ENCODE measurements at regions not wholly inside any gene's neighbourhood (a gene's known extent, or its start where the extent isn't known, plus 50 kb on each side); places are given as distances from the start of the nearest gene placed in this dataset.
"Not testable (repeated sequence)": the region's sequence is repeated elsewhere in the genome, so short reads cannot be mapped to it uniquely, and the experiment has no call there.

DNA sequence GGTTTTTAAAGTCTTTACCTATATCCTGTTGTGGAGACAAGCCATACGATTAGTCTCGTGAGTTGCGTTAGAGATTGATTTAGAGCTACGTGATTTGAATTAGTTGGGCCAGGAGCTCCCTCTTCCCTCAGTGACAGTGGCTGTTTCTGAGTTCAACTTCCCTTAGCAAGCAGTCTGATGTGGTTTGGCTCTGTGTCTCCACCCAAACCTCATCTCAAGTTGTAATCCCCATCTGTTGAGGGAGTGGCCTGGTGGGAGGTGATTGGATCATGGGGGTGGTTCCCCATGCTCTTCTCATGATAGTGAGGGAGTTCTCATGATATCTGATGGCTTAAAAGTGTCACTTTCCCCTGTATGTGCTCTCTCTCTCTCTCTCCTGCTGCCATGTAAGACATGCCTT is 192.9 kb upstream of the PTGFR start:
- no peak for DNase-seq

DNA sequence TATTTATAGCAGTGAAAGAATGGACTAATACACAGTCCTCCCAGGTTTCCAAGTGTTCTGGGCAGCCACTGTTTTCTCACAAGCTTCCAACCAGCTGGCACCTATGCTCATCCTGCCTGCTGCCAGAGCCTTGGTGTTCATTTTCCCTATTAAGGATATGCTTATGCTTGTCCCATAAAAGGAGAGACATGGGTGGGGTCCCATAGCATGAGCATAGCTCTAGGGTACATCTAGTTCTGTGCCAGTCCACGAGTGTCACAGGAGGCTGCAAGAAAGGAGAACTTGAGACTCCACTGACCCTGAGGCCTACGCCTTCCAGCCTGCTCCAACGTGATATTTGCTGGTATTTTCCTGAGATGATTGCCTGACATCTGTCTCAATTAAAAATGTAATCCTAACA is 192.4 kb upstream of the PTGFR start:
- no peak for DNase-seq

DNA sequence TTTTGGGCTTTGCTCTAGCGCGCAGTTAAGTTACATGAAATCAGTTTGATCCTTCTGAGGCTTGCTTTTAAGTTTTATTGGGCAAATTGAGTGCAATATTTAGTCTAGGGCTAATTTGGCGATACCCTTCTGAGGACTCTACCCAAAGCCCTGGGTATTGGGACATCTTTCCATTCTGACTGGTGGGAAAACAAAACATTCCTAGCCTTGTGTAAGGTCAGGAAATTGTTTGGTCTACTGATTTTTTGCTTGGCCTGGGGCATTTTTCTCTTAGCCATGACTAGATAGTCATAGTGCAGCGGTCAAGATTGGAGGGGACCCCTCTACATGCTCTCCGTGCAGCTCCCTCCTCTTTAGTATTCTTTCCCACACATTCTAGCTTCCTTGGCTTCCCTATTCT is 189.6 kb upstream of the PTGFR start:
- no peak for DNase-seq

DNA sequence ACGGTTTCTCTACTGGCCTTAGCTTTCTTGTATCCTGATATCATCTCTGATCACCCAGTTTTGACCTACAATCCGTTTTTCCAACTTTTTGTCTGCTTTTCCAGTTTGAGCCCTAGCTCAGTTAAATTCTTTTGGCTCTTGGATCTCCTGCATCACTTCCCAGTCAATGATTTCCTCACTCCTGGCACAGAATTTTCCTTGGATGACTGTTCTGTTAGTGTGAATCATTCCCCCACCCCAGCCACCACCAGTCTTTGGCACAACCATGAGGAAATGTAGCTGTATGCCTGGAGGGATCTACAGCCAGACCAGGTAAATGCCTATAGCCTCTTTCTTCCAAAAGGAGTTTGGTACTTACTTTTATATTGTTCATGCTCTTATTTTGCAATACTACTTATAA is 187.2 kb upstream of the PTGFR start:
- DNase-seq: no peak

DNA sequence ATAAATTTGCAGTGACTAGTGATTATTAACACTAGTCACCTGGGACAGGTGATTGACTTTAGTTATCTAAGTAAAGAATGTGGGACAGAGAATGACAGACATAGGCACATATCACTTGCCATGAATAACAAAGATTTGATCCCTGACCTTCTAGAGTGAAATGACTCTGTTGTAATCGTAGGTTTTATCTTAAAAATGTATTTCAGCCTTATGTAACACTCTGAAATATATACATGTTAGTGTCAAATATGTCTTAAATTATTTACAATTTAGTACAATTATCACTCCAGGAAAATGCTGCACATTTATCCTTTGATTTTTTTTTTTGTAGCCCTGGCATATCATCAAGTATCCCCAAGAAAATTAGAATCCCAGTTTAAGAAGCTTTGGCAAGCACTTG is 186.4 kb upstream of the PTGFR start:
- no peak for DNase-seq

DNA sequence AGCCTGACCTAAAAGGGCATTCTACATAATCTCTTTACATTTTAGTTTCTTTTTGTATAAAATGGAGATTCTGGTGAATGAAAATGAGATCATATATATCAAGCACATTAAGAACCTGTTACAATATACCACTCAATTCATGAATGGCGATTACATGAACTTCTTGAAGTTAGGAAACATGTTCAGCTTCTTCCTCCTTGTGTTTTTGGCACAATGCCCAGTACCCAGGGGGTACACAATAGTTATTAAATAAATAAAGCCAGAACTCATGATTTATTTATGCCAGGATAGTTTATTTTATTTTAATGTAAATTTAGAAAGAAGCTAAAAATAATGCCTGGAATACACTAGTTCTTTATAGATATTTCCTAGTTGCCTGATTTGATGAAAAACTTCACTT is 186.0 kb upstream of the PTGFR start:
- no peak for DNase-seq

DNA sequence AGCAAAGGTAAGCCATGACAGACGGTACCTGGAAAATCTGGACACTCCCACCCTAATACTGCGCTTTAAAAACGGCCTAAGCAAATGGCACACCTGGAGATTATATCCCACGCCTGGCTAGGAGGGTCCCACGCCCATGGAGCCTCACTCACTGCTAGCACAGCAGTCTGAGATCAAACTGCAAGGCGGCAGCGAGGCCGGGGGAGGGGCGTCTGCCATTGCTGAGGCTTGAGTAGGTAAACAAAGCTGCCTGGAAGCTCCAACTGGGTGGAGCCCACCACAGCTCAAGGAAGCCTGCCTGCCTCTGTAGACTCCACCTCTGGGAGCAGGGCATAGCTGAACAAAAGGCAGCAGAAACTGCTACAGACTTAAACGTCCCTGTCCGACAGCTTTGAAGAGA is 180.5 kb upstream of the PTGFR start:
- not testable (repeated sequence) for DNase-seq

DNA sequence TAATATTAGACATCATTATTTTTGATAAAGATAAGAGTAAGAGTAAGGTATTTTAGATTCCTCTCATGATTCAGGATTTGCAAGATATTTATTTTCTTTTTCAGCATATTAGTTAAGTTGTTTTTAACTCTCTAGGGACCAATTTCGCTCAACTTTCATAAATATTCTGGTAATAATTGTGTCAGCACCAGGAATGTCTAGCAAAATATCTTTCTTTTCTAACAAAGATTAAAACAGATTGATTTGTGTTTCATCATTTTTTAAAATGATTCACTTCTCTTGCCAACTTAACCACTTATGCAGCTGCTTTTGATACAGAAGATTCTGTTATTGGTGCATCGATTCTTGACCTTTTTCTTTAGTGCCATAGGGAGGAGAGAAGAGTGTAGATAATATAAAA is 172.8 kb upstream of the PTGFR start:
- no peak for DNase-seq

DNA sequence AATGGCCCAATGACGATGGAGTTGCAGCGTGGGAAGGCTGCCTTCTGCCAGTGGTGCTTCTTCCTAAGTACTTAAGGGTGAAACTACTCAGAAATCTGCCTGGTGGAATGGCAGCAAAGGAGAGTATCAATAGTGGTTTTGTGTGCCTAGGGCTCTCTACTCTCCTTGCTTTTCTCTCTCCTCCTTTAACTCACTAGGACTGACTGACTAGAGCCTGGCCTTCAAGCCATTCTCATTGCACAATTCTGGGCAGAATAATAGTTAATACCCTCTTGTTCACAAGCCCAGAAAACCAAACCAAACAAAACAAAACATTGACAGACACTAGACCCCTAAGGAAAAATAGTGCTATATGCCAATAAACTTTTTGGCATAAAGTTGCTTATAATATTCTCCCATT is 171.2 kb upstream of the PTGFR start:
- no peak for DNase-seq

DNA sequence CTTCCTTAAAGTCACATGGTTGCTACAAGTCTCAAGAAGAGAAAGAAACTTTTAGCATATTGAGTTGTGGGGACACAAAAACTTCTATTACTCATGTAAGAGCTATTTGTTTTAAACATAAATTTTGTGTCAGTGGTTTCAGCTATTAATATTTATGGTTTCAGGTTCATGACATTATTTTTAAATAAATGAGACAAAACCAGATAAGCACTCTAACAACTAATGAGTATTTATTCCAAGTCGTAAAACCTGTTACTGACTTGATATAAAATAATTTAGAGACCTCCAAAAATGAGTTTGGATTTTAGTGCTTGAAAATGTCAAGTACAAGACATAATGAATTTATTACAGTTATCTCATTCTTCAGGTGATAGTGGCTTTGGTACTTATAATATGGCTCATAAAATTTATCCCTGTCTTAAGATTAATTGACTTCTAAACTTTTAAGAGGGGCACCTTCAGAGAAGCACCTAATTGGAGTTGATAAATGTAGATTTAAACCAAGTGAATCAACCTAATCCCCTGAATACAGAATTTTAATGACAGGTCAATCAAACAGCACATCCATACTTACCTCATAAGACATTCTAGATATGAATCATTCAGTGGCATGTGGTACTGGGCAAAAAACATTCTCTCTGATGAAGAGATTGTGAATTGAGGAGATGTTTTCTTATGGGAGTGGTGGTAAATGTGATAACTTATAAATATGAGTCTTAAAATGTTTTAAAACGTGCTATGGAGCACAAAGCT is 167.7 kb upstream of the PTGFR start:
- no peak for DNase-seq

DNA sequence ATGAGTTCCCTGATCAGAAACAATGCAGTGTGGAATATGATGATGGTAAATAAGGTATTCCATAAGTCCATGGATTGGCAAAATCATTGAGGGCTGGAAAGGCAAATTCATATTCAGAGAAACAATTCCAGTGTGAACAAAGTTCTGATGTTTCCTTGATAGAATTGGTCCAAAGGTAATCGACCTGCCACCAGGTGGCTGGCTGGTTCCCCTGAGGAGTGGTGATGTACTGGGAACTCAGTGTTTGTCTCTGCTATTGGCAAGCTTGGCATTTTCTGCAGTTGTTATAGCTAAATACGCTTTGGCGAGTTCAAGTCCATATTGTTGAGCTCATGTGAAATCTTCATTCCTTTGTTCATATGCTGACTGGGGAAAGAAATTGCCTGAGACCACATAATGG is 165.5 kb upstream of the PTGFR start:
- no peak for DNase-seq

DNA sequence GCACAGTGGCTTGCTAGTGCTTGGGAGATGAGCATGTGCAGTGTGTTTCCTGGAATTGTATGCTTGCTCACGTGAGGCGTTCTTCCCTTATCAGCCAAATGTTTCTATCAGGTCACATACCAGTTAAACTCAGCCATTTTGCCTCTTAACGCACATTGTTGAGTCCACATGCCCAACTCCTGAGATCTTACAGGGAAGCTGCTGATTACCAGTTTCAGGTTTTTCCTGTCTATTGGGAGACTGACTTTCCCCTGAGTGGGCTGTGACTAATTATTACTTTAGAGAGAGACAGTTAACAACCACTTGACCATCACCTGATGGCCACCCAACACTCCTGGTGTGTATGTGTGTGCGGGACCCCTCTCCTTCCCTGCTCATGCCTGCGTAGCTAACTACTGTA is 161.3 kb upstream of the PTGFR start:
- DNase-seq: no peak

DNA sequence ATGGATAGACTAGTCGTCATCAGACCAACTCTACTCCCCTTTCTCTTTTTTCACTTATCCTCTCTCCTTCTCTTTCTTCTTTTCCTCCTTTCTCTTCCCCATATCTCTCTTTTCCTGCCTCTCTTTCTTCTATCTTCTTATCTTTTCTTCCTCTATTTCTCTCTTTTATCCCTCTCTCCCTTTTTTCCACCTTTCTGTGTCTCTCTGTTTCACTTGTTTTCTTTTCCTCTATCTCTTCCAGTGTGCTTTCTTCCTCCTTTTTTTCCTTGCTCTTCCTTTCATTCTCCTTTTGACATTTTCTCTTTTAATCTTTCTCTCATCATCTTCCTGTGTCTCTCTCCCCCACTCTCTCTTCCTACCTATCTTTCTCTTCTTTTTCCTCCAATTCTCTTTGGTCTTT is 159.0 kb upstream of the PTGFR start:
- DNase-seq: no peak

DNA sequence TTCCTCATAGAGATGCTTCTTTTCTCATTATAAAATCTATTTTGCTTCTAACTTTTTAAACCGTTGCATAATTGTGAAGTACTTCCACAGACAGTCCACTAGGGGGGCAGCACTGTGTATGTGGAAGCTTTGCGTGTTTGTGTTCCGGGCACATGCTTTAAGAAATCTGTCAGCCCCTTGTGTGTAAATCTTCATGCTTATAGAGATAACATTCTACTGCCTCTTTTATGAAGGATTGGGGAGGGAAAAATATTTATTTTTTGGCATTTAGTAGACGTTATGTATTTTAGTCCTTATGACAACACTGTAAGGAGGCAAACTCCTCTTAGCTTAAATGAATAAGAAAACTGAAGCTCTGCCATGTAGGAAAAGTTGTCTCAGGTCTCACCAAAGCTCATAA is 157.3 kb upstream of the PTGFR start:
- peak; percentile 38 for DNase-seq

DNA sequence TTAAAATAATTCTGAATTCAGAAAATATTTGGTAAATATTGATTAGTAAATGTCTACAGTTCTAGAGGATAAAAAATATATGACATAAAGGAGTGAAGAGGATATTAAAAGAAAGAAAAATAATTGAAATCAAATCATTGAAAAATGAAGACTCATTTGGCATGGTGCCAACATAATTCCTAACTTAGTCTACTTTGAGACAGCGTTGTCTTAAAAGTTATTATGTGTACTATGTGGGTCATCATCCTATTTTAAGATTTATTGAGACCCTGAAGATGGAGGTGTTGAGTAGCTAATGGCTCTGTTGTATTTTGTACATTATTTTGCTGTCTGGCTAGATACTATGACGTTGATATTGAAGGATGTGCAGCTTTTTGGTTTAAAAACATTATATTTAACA is 156.7 kb upstream of the PTGFR start:
- DNase-seq: no peak

DNA sequence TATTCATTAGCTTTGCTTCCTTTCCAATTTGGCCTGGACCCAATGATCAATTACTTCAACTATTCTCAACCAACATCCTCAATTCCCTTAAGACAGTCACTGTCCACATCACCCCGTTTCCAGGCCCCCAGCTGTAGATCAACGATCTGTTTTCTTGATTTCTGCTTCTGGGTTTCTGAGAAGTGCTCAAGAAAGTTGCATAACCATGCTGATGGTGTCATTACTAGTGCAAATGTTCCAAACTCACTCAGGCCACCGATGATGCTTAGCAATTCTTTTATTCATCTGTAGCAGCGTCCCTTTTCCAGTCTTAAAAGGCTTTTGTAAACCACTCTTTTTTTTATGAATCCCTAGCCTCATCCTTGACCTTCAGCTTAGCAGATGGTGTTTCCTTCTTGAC is 155.8 kb upstream of the PTGFR start:
- DNase-seq: no peak

DNA sequence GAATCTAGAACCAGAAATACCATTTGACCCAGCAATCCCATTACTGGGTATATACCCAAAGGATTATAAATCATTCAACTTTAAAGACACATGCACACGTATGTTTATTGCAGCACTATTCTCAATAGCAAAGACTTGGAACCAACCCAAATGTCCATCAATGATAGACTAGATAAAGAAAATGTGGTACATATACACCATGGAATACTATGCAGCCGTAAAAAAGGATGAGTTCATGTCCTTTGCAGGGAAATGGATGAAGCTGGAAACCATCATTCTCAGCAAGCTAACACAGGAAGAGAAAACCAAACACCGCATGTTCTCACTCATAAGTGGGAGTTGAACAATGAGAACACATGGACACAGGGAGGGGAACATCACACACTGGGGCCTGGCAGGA is 154.0 kb upstream of the PTGFR start:
- not testable (repeated sequence) for DNase-seq

DNA sequence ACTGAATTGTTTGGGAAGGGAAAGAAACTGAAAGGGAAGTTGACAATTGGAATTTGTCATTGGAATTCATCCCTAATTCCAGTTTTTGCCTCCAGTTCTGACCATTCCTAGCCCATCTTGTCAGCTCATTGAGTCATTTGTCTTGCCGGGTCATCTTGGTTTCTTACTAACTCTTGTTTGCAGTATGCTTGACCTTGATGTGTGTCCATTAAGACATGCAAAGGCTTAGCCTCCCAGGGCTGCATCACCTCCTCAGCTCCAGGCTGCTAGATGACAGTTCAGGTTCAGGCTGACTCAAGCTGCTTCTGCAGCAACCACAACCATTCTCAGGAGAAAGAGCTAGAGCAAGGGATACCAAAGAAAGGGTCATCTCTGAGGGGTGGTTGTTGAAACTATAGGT is 151.3 kb upstream of the PTGFR start:
- DNase-seq: no peak

DNA sequence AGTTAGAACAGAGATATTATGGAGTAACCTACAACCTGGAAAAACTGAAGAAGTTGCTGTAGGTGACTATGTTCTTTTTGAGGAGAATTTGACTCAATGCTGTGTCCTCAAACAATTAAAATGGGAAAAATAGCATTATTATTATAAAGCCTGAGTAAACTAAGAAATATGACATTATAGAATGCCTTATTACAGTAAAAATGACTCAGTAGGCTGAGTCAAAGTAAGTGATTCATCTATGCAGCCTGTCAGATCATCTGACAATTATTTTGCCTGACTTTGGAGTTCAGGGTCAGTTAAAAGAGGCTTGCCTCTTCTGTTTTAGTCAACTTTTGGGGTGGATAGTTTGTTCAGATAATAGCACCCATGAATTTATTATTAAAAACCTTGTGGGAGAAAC is 150.8 kb upstream of the PTGFR start:
- no peak for DNase-seq

DNA sequence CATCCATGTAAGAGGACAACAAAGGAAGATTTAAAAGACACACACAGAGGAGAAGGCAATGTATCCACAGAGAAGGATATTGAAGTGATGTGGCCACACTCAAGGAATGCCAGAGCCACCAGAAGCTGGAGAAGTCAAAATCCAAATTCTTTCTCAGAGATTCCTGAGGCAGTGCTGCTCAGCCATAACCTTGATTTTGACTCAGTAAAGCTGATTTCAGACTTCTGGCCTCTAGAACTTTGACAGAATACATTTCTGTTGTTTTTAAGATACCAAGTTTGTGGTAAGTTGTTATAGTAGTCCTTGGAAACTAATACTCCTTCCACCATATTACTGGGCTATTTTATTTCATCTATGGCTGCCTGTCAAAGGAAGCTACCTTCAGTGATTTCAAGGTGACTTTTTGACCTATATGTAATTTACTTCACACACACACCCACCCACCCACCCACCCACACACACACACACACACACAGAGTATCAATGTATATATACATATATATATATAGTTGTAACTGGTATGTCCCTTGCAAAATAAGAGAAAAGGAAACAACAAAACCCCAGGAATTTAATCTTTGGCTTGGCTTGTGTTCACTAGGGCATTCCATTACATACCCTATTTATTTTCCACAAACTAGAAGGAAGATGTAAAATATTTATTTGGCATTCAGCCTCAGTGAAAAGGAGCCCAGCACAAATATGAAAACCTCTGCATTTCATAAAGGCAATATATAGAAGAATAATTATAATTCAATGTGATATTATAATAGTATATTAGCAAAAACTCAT is 142.1 kb upstream of the PTGFR start:
- no peak for DNase-seq

DNA sequence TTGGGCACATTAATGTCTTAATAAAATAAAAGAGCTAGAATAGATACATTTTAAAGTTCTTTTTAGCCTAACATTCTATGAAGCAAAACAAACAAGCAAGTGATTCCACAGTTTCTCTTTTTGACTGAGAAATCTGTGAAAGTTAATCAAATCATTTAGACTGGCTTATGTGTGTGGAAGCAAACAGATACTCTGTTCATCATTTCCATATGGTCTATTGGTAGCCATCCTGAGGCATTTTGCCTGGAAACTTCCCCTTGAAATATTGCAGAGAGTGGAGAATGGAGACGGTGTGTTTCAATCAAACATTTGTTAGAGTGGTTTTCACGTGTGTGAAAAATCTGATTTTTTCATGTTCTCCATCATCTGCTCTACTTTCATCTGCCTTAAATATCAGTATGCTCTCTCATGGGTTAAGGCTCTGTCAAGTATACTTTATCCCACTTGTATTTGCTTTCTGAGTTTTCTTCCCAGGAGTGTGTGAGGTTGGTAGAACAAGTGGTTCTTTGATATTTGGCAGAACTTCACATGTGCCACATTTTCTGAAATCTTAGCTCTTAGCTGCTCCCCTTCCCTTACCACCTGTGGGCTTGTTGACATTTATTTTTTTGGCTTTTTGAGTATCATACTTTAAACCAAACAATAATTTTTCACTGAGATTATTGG is 139.1 kb upstream of the PTGFR start:
- DNase-seq: no peak

DNA sequence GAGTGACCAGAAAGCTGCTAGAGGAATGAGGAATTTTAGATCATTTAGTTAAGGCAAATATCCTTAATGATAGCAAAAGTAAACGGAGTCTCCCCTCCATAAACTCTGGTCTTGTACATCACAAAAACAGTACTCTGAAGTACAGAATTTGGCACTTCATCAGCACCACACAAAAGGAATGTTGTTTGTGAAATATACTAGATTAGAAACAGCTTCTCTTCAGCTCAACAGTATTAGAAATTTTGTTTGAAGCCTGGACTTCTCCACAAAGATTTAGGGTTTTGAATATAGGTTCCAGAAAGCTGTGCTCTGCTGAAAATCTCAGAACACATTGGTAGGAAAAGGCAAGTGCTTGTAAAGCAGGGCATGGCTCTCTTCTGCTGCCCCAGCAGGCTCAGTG is 135.1 kb upstream of the PTGFR start:
- DNase-seq: no peak

DNA sequence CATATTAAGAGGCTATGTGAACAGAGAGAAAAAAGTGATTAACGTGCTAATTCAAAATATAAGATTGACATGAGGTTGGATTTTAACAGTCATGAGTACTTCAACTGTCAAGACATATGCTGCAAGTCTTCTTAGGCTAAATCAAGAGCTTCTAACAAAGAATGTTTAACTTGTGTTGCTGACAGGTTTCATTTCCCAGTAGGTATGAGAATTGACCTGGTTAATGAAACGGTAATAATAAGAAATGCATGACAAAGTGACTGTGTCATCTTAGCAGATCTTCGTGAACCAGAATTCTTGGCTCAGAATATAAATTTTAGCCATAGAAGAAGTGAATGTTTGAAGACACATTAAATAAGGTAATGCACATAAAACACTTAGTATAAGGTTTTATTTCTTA is 132.6 kb upstream of the PTGFR start:
- no peak for DNase-seq

DNA sequence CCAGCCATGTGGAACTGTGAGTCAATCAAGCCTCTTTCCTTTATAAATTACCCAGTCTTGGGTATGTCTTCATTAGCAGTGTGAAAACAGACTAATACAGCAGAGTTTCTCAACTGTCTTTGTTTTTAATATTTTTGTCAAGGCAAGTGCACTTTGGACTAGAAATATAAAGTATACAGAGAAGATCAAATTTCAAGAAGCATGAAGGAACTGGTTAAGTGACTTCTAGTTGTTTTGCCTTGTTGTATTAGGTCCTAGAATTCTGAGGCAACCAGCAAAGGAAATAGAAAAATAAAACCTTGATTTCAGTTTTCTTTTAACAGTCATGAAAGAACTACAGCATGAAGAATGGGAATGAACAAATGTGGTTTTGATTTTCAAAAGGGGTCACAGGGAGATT is 131.1 kb upstream of the PTGFR start:
- no peak for DNase-seq
